ENCODE measurements at regions not wholly inside any gene's neighbourhood (a gene's known extent, or its start where the extent isn't known, plus 50 kb on each side); places are given as distances from the start of the nearest gene placed in this dataset.

- 23 to 29% (median 26%) methylated on average over 2 of the region's 2 CpGs for WGBS, 3 donors
- DNase-seq (no peak), FAIRE-seq (no peak)
- Histone ChIP-seq H3K4me3 (ENCODE audit: low read depth in 1 of 3, low read length in 3 of 3) (no peak overlapping the region), H3K27ac (ENCODE audit: low read depth in 1 of 3, low read length in 2 of 3) (no peak overlapping the region), H3K36me3 (ENCODE audit: control insufficient read depth in 3 of 3, insufficient read depth in 2 of 3, low read depth in 1 of 3, low read length in 3 of 3) (no peaks in the 10 kb centered on the region), H3K9me3 (ENCODE audit: control insufficient read depth in 2 of 2, insufficient read depth in 1 of 2, low read depth in 1 of 2, low read length in 1 of 2) (no peaks in the 10 kb centered on the region), H3K4me1 (ENCODE audit: control insufficient read depth in 3 of 3, insufficient read depth in 2 of 3, low read depth in 1 of 3, low read length in 2 of 3) (no peaks in the 10 kb centered on the region), H3K27me3 (ENCODE audit: control insufficient read depth in 3 of 3, insufficient read depth in 3 of 3, low read length in 3 of 3) (no peaks in the 10 kb centered on the region)
Measured at GRCh38 chr16:26772503-26772902, 294.2 kb upstream of the C16orf82 start.

- FAIRE-seq (no peak), DNase-seq (no peak)
- WGBS, 3 donors = 78 to 87% (median 84%) methylated on average over 4 of the region's 4 CpGs
- Histone ChIP-seq H3K27me3 (ENCODE audit: control insufficient read depth in 3 of 3, insufficient read depth in 3 of 3, low read length in 3 of 3) (no peaks in the 10 kb centered on the region), H3K4me3 (ENCODE audit: low read depth in 1 of 3, low read length in 3 of 3) (no peak overlapping the region), H3K27ac (ENCODE audit: low read depth in 1 of 3, low read length in 2 of 3) (no peak overlapping the region), H3K9me3 (ENCODE audit: control insufficient read depth in 2 of 2, insufficient read depth in 1 of 2, low read depth in 1 of 2, low read length in 1 of 2) (no peaks in the 10 kb centered on the region), H3K36me3 (ENCODE audit: control insufficient read depth in 3 of 3, insufficient read depth in 2 of 3, low read depth in 1 of 3, low read length in 3 of 3) (no peaks in the 10 kb centered on the region), H3K4me1 (ENCODE audit: control insufficient read depth in 3 of 3, insufficient read depth in 2 of 3, low read depth in 1 of 3, low read length in 2 of 3) (no peaks in the 10 kb centered on the region)
Measured at GRCh38 chr16:26777821-26778220, 288.9 kb upstream of the C16orf82 start.

- H3K9me3 ChIP-seq (ENCODE audit: control insufficient read depth in 2 of 2, insufficient read depth in 1 of 2, low read depth in 1 of 2, low read length in 1 of 2) = no peaks in the 10 kb centered on the region
- no peak overlapping the region for H3K27ac ChIP-seq (ENCODE audit: low read depth in 1 of 3, low read length in 2 of 3)
- H3K27me3 ChIP-seq (ENCODE audit: control insufficient read depth in 3 of 3, insufficient read depth in 3 of 3, low read length in 3 of 3) = no peaks in the 10 kb centered on the region
- FAIRE-seq = no peak
- DNase-seq = no peak
- no peaks in the 10 kb centered on the region for H3K36me3 ChIP-seq (ENCODE audit: control insufficient read depth in 3 of 3, insufficient read depth in 2 of 3, low read depth in 1 of 3, low read length in 3 of 3)
- no peaks in the 10 kb centered on the region for H3K4me1 ChIP-seq (ENCODE audit: control insufficient read depth in 3 of 3, insufficient read depth in 2 of 3, low read depth in 1 of 3, low read length in 2 of 3)
- no peak overlapping the region for H3K4me3 ChIP-seq (ENCODE audit: low read depth in 1 of 3, low read length in 3 of 3)
- 40 to 57% (median 44%) methylated on average over 4 of the region's 4 CpGs for WGBS, 3 donors
Measured at GRCh38 chr16:26787924-26788323, 278.8 kb upstream of the C16orf82 start.

DNA sequence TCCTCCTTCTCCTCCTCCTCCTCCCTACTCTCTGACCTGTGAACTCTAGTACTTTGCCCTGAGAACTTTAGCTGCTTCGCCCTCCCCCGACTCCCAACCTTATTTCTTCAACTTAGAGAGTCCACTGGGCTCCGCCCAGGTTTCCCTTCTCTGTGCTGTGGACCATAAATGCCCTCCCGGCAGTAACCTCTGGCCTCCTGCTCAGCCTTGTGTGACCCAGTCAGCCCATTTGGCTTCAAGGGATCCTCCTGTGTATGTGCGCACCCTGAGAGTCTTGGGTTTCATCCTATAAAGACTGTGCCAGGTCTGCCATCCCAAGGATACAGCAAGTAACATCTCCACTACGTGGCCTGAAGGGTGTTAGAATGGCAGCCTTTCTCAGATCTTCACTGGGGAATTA is 275.6 kb upstream of the C16orf82 start:
- no peak for FAIRE-seq
- WGBS, 3 donors = 44 to 56% (median 47%) methylated on average over 6 of the region's 6 CpGs

DNA sequence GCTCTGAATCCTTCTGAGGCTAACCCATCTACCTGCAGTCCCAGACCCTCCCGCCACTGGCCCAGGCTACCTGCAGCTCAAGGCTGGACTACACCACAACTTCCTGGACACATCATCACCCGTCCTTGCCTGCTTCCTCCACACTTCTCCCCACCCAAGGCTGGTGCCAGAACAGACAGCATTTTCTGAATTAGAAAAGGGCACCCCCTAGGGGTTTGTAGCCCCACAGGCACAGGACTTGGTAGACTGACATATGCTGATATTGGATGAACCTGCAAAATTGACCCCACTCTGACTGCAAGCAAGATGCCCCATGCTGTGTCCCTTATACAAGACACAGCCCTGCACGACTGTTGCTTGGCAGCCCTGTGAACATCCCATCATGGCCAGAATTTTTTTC is 271.5 kb upstream of the C16orf82 start:
- Histone ChIP-seq H3K4me3 (ENCODE audit: low read depth in 1 of 3, low read length in 3 of 3) (no peak overlapping the region), H3K27ac (ENCODE audit: low read depth in 1 of 3, low read length in 2 of 3) (no peak overlapping the region), H3K36me3 (ENCODE audit: control insufficient read depth in 3 of 3, insufficient read depth in 2 of 3, low read depth in 1 of 3, low read length in 3 of 3) (no peaks in the 10 kb centered on the region), H3K9me3 (ENCODE audit: control insufficient read depth in 2 of 2, insufficient read depth in 1 of 2, low read depth in 1 of 2, low read length in 1 of 2) (no peaks in the 10 kb centered on the region), H3K4me1 (ENCODE audit: control insufficient read depth in 3 of 3, insufficient read depth in 2 of 3, low read depth in 1 of 3, low read length in 2 of 3) (no peaks in the 10 kb centered on the region), H3K27me3 (ENCODE audit: control insufficient read depth in 3 of 3, insufficient read depth in 3 of 3, low read length in 3 of 3) (no peaks in the 10 kb centered on the region)
- FAIRE-seq (no peak), DNase-seq (no peak)
- WGBS, 3 donors = 27 to 31% (median 31%) methylated on average over 3 of the region's 3 CpGs

More for the DNA sequence above, 275.6 kb upstream of the C16orf82 start:
- H3K4me1 ChIP-seq (ENCODE audit: control insufficient read depth in 3 of 3, insufficient read depth in 2 of 3, low read depth in 1 of 3, low read length in 2 of 3) = no peaks in the 10 kb centered on the region
- no peaks in the 10 kb centered on the region for H3K9me3 ChIP-seq (ENCODE audit: control insufficient read depth in 2 of 2, insufficient read depth in 1 of 2, low read depth in 1 of 2, low read length in 1 of 2)
- H3K27me3 ChIP-seq (ENCODE audit: control insufficient read depth in 3 of 3, insufficient read depth in 3 of 3, low read length in 3 of 3) = no peaks in the 10 kb centered on the region
- H3K4me3 ChIP-seq (ENCODE audit: low read depth in 1 of 3, low read length in 3 of 3) = no peak overlapping the region
- H3K27ac ChIP-seq (ENCODE audit: low read depth in 1 of 3, low read length in 2 of 3) = no peak overlapping the region
- no peaks in the 10 kb centered on the region for H3K36me3 ChIP-seq (ENCODE audit: control insufficient read depth in 3 of 3, insufficient read depth in 2 of 3, low read depth in 1 of 3, low read length in 3 of 3)
- DNase-seq = no peak

DNA sequence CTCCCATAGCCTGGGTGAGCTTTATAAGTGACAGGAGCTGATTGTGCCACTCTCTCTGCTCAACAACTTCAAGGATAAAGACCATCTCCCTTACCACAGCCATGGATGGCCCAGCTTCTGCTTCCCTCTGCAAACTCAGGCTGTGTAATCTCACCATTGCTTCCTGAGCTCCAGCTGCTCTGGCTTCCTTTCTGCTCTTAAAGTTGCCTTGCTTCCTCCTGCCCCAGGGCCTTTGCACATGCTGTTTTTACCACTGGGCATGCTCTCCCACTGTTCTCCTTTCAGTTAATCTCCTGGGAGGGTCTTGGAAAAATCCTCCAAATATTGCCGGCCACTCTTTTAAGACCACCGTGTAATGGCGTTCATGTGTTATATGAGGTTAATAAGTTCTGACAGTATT is 265.1 kb upstream of the C16orf82 start:
- no peaks in the 10 kb centered on the region for H3K4me1 ChIP-seq (ENCODE audit: control insufficient read depth in 3 of 3, insufficient read depth in 2 of 3, low read depth in 1 of 3, low read length in 2 of 3)
- no peaks in the 10 kb centered on the region for H3K36me3 ChIP-seq (ENCODE audit: control insufficient read depth in 3 of 3, insufficient read depth in 2 of 3, low read depth in 1 of 3, low read length in 3 of 3)
- no peaks in the 10 kb centered on the region for H3K9me3 ChIP-seq (ENCODE audit: control insufficient read depth in 2 of 2, insufficient read depth in 1 of 2, low read depth in 1 of 2, low read length in 1 of 2)
- DNase-seq = no peak
- FAIRE-seq = no peak
- H3K27me3 ChIP-seq (ENCODE audit: control insufficient read depth in 3 of 3, insufficient read depth in 3 of 3, low read length in 3 of 3) = no peaks in the 10 kb centered on the region
- H3K4me3 ChIP-seq (ENCODE audit: low read depth in 1 of 3, low read length in 3 of 3) = no peak overlapping the region
- no peak overlapping the region for H3K27ac ChIP-seq (ENCODE audit: low read depth in 1 of 3, low read length in 2 of 3)
- WGBS, 3 donors = 90 to 97% (median 96%) methylated on average over 3 of the region's 3 CpGs

GRCh38 chr16:26802440-26802839 is 264.3 kb upstream of the C16orf82 start:
- H3K27ac ChIP-seq (ENCODE audit: low read depth in 1 of 3, low read length in 2 of 3) = no peak overlapping the region
- no peak for FAIRE-seq
- no peaks in the 10 kb centered on the region for H3K36me3 ChIP-seq (ENCODE audit: control insufficient read depth in 3 of 3, insufficient read depth in 2 of 3, low read depth in 1 of 3, low read length in 3 of 3)
- no peak for DNase-seq
- no peaks in the 10 kb centered on the region for H3K9me3 ChIP-seq (ENCODE audit: control insufficient read depth in 2 of 2, insufficient read depth in 1 of 2, low read depth in 1 of 2, low read length in 1 of 2)
- WGBS, 3 donors = 18 to 35% (median 20%) methylated on average over 4 of the region's 4 CpGs
- H3K4me1 ChIP-seq (ENCODE audit: control insufficient read depth in 3 of 3, insufficient read depth in 2 of 3, low read depth in 1 of 3, low read length in 2 of 3) = no peaks in the 10 kb centered on the region
- H3K27me3 ChIP-seq (ENCODE audit: control insufficient read depth in 3 of 3, insufficient read depth in 3 of 3, low read length in 3 of 3) = no peaks in the 10 kb centered on the region
- H3K4me3 ChIP-seq (ENCODE audit: low read depth in 1 of 3, low read length in 3 of 3) = no peak overlapping the region

DNA sequence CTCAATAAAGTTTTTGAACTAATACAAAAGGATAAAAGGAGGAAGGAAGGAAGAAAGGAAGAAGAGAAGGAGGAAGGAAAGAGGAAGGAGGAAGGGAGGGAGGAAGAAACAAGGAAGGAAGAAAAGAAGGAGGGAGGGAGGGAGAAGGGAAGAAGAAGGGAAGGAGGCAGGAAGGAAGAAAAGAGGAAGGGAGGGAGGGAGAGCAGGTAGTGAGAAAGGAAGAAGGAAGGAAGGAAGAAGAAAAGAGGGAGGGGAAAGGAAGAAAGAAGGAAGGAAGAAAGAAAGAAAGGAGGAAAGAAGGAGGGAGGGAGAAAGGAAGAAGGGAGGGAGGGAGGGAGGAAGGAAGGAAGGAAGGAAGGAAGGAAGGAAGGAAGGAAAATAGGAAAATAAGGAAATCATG is 263.8 kb upstream of the C16orf82 start:
- Histone ChIP-seq H3K27ac (ENCODE audit: low read depth in 1 of 3, low read length in 2 of 3) (no peak overlapping the region), H3K4me1 (ENCODE audit: control insufficient read depth in 3 of 3, insufficient read depth in 2 of 3, low read depth in 1 of 3, low read length in 2 of 3) (no peaks in the 10 kb centered on the region), H3K4me3 (ENCODE audit: low read depth in 1 of 3, low read length in 3 of 3) (no peak overlapping the region), H3K36me3 (ENCODE audit: control insufficient read depth in 3 of 3, insufficient read depth in 2 of 3, low read depth in 1 of 3, low read length in 3 of 3) (no peaks in the 10 kb centered on the region), H3K27me3 (ENCODE audit: control insufficient read depth in 3 of 3, insufficient read depth in 3 of 3, low read length in 3 of 3) (no peaks in the 10 kb centered on the region), H3K9me3 (ENCODE audit: control insufficient read depth in 2 of 2, insufficient read depth in 1 of 2, low read depth in 1 of 2, low read length in 1 of 2) (no peaks in the 10 kb centered on the region)
- FAIRE-seq (no peak), DNase-seq (no peak)

GRCh38 chr16:26806657-26807056 is 260.1 kb upstream of the C16orf82 start:
- 71 to 86% (median 81%) methylated on average over 6 of the region's 6 CpGs for WGBS, 3 donors
- Histone ChIP-seq H3K27ac (ENCODE audit: low read depth in 1 of 3, low read length in 2 of 3) (no peak overlapping the region), H3K4me1 (ENCODE audit: control insufficient read depth in 3 of 3, insufficient read depth in 2 of 3, low read depth in 1 of 3, low read length in 2 of 3) (no peaks in the 10 kb centered on the region), H3K4me3 (ENCODE audit: low read depth in 1 of 3, low read length in 3 of 3) (no peak overlapping the region), H3K27me3 (ENCODE audit: control insufficient read depth in 3 of 3, insufficient read depth in 3 of 3, low read length in 3 of 3) (no peaks in the 10 kb centered on the region), H3K9me3 (ENCODE audit: control insufficient read depth in 2 of 2, insufficient read depth in 1 of 2, low read depth in 1 of 2, low read length in 1 of 2) (peaks cover 0 to 2% of the 10 kb centered on the region in 2 donors), H3K36me3 (ENCODE audit: control insufficient read depth in 3 of 3, insufficient read depth in 2 of 3, low read depth in 1 of 3, low read length in 3 of 3) (no peaks in the 10 kb centered on the region)
- DNase-seq (no peak), FAIRE-seq (no peak)

Data from small intestine (tissue), 7 donors.